MM.1S (cell line): ENCODE measurements at regions not wholly inside any gene's neighbourhood (a gene's known extent, or its start where the extent isn't known, plus 50 kb on each side); places are given as distances from the start of the nearest gene placed in this dataset.

Source experiments
- CTCF ChIP-seq: fragments of 300-600 bp; sonication (generic); IDR thresholded peaks from 2 replicates; pipeline ENCODE4 v1.5.1; 2016; ENCODE audit warnings: antibody characterized with exemption, low read length, mixed read lengths
- EZH2 ChIP-seq: fragments of 300-600 bp; sonication (generic); optimal IDR thresholded peaks from 2 replicates; pipeline ENCODE3; 2017; ENCODE audit warnings: low read depth, mild to moderate bottlenecking, antibody characterized with exemption, low read length, mixed read lengths

DNA sequence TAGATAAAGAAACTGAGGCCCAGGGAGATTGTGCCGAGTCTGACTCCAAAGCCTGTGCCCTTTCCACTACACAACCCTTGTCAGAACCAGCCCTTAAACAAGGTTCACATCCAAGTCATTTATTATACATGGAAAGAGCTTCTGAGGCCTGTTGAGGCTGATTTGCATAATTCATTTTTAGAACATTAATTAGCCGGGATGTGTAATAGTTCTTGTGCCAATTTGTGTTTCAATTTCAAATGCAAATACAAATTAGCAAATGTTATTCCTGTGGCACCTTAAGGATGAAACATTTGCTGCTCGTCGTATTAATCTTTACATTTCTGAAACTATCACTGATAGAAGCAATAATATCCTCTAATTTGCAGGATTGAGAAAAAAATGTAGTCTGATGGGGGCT is 174.9 kb downstream of the MYCN start:
- TF ChIP-seq CTCF (no peak), EZH2 (no peak)
